GM18502 (cell line): ENCODE measurements at regions not wholly inside any gene's neighbourhood (a gene's known extent, or its start where the extent isn't known, plus 50 kb on each side); places are given as distances from the start of the nearest gene placed in this dataset.

Experiments used
- ATAC-seq: cut with Tn5 transposase; IDR thresholded peaks from one replicate; pipeline ENCODE4 v1.9.1; 2021; ENCODE audit warnings: mild to moderate bottlenecking; ENCODE audit not compliant: unreplicated experiment, poor library complexity

DNA sequence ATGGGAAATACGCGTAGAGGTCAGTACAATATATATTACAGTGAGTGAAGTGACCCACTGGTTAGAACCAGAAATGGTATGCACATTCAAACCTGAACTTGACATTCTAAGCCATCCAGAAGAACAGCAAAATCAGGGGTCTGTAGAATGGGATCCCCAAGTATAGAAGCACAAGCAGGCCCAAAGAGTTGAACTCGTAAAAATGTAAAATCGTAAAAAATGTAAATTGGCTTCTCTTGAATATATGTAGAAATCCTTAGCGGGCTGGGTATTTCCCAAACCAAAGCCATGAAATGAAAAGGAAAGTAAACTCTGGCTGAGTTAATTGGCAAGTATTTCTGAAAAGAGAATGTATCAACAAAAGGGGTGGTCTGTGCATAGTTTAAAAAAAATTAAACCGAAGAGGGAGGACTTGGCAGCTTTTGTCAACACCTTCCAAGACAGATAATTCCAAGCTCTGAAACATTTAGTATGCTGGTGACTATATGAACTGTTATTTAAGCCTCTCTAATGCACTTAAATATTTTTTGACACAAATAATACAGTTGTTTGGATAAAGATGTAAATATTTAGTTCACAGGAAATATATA, 1505.6 kb upstream of the FLRT2 start:
- no peak for ATAC-seq

GRCh38 chr14:84025106-84026012, 1504.6 kb upstream of the FLRT2 start:
- no peak for ATAC-seq

DNA sequence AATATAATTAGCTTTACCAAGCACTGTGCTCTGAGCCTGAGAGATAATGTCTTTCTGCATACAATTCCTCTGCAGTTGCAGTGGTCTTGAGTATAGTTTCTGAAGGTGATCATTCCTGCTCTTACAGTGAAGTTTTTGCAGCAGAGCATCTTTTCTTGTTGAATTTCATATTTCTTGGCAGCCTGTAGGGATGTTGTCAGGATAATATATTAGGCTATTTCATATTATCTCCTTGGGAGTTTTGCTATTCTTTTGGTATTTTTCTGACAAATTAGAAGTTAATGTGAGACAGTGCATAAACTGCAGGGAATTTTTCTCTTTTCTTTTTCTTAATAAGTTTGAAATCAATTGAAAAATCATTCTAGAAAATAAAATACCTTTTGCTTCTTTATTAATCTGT, 1502.6 kb upstream of the FLRT2 start:
- ATAC-seq, result no peak

DNA sequence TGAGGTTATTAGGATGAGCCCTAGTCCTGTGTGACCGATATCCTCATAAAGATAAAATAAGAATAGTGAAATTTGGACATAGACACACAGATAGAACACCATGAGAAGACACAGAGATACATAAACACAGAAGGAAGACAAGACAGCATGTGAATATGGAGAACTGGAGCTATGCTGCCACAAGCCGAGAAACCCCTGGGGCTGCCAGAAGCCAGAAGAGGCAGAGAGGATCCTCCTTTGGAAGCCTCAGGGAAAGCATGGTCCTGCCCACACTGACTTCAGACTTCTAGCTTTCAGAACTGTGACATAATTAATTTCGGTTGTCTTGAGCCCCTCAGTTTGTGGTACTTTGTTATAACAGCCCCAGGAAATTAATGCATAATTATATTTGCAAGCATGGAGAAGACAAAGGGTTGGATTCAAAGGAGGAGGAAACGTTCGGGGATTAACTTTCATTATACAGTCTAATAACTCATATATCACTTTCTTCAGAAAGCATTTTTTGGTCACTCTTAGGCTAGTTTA, 1501.8 kb upstream of the FLRT2 start:
- no peak for ATAC-seq

DNA sequence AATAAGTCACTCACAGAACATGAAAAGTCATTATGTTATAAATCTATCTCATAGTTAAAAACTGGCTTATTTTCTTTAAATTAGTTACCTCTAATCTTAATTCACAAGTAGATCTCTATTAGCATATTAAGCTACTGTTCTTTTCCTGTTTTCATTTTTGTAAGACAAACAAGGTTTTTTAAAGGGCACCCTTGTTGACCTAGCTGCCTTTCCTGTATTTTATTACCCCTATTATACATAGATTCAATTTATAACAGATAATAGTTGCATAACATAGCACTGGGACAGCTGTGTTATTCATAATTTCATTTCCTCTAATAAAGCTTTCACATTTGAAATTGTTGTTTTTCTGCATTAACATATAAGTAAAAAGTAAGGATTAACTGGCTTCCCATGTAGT, 1500.7 kb upstream of the FLRT2 start:
- no peak for ATAC-seq

DNA sequence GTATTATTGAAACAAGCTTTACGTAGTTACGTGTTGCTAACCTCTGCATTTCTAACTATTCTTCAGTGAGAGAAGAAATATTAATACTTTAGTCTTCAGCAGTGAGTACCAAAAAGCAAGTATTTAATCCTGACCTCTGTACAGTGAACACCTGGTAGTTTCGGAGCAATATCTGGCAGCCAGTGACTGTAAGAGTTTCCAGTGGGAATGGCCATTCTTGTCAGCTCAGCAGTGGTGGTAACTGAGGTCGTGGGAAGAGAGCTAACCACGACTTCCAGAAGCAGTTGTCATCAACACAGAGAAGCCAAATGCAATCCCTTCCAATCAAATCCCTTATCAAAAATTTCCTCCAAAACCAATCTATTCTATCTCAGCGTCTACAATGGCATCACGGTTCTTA, 1500.2 kb upstream of the FLRT2 start:
- ATAC-seq, result no peak

DNA sequence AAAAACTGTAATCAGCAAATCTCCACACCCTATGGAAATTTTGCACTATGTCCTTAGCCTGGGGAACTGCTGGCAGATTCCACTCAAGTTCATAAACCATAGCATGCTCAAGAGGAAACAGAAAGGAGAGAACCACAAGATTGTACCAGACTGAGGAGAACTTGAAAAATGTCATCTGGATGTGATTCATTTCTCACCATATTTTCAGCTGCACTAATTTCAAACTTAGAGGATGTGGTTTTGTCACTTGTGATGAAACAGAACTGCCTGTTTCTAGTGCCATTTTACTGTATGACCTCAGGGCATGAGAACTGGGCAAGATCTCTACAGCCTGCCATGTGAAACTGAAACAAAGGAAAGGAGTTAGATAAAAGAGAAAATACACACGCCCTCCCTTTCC, 1493.1 kb upstream of the FLRT2 start:
- no peak for ATAC-seq

- ATAC-seq, result no peak
Measured at GRCh38 chr14:84037593-84037992, 1492.4 kb upstream of the FLRT2 start.

DNA sequence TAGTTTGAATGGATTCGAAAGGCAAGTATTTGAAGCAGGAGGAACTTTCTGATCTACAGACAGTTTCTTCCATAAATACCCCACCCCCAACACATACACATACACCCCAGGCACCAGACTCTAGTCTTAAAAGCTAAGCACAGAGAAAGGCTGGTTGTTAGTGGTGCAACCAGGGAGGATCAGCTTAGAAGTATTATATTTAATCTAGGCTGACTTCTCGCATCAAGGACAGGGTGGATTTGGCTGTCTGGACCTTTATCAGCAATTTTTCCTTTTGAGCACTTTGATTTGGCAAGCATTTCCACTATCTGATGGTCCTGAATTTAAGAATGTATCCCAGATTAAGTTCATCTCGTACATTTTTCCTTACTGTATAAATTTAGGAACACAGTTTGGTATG, 1489.8 kb upstream of the FLRT2 start:
- no peak for ATAC-seq

- no peak for ATAC-seq
Measured at GRCh38 chr14:84041421-84041820, 1488.5 kb upstream of the FLRT2 start.

DNA sequence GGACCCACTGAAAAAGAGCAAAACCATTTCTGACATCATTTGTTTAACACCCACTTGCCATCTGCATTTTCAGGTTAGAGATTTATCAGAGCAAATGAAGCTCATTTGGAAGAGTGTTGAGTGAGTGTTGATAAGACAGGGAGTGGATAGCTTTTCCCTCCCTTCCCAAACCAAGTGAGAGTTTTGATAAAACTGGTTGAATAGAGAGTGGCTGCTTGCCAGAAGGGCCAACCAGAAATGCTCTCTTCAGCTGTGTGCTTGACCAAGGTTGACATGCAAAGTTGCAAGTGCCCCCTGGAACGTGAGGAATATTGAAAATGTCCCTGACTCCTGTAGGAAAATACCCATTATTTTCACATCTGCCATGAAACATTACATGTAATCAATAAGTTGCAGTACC, 1487.0 kb upstream of the FLRT2 start:
- no peak for ATAC-seq

GRCh38 chr14:84064316-84065125, 1465.4 kb upstream of the FLRT2 start:
- no peak for ATAC-seq

GRCh38 chr14:84065811-84066210, 1464.1 kb upstream of the FLRT2 start:
- ATAC-seq, result no peak

DNA sequence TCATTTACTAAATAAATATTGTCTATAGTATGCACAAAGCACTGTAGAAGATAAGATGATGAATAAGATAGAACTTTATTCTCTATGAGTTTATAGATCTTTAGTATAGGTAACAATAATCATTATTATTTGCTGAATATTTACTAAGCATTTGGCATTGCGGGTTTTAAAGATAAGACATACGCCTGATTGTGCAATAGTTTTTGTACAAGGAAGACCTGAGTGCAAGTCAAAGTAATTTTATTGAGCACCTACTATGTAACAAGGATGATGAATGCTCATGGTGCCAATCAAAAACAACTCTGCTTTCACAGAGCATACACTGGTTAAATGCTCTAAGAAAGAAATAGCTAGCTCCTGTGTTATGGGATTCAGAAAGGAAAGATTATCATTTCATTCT, 1461.7 kb upstream of the FLRT2 start:
- no peak for ATAC-seq

- no peak for ATAC-seq
Measured at GRCh38 chr14:84071061-84071460, 1458.9 kb upstream of the FLRT2 start.

DNA sequence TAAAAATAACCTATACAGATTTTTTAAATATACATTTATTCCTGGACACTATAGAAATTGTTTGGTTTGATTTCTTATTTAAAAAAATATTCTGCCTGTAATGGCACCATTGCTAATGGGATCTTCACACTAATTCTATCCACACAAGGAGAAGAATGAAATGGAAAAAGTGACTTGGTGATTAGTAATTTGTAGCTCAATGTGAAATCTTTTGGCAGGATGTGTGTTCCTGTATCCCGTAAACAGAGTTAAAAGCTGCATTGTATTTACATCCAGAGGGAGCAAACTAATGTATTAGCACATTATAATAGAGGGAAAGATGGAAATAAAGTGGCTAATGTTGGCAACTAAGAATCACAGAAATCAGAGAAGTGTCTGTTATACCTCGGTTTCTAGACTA, 1455.3 kb upstream of the FLRT2 start:
- ATAC-seq, result no peak

DNA sequence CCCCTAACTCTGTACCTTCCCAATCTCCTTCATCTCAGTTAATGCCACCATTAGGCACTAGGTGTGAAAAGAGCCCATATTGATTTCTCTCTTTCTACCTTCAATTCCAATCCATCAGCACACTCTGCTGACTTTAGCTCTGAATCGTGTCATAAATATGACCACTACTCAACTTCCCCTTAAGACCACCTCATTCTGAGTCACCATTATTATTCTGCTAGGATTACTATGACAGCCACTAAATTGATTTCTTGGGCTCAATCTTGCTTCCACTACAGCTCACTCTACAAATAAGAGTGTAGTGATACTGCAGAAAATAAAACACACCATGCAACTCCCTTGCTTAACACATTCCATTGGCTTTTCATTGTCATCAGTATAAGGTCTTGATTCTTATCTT, 1449.0 kb upstream of the FLRT2 start:
- no peak for ATAC-seq

- ATAC-seq, result no peak
Measured at GRCh38 chr14:84084056-84084630, 1445.8 kb upstream of the FLRT2 start.

GRCh38 chr14:84085493-84085892, 1444.5 kb upstream of the FLRT2 start:
- ATAC-seq, result no peak

DNA sequence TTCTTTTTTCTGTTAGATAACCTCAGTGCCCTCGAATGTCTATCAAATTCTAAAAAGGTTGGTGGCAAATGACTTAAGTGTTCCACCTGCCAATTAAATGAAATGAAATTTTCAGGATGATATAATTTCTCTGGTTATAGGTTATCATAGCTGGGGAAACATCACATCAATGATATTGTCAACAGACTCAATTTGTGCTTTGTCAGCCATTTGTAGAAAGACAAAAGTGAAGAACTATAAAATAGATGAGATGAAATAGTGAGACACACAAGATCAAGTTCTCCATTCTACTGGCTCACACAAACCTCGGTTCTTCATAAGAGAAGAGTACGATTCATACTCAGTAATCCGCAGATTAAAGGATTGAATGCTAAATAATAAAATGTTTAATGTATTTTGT, 1443.2 kb upstream of the FLRT2 start:
- no peak for ATAC-seq
